ENCODE measurements at regions not wholly inside any gene's neighbourhood (a gene's known extent, or its start where the extent isn't known, plus 50 kb on each side); places are given as distances from the start of the nearest gene placed in this dataset.

DNA sequence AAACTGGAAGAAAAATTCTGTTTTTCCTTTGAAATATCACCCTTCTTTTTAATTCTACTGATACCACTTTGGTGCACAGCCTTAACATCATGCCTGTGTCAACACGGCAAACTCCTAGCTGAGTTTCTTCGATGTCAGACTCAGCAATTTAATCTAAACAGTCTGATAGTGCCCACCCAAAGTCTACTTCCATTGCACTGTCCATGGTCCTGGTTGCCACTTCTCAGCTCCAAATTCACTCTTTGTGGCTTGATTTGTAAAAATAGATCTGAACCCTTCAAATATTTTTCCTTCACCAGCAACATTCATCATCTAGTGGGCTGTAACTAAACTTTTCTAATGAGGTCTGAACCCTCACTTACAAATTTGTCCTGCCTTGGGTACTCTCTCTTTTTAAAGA, 107.8 kb downstream of the NUDT12 start:
- ChIA-PET POLR2A (no interaction called here), CTCF (no interaction called here)
- Histone ChIP-seq H3K4me1 (ENCODE audit: control insufficient read depth, insufficient read depth, low read length) (no peaks in the 10 kb centered on the region), H3K9me3 (ENCODE audit: control insufficient read depth, insufficient read depth, low read depth, low read length) (no peaks in the 10 kb centered on the region), H3K4me3 (ENCODE audit: low read depth in 2 of 2, low read length in 2 of 2) (no peak overlapping the region), H3K36me3 (ENCODE audit: control insufficient read depth, insufficient read depth, low read length) (no peaks in the 10 kb centered on the region), H3K27me3 (ENCODE audit: control insufficient read depth, insufficient read depth, low read length) (no peaks in the 10 kb centered on the region), H3K27ac (ENCODE audit: low read length) (no peak overlapping the region)
- no peak for DNase-seq (ENCODE audit: low read depth, low spot score)
- in situ Hi-C loops (cut with HindIII; ENCODE audit: low pct_unique_long_range_greater_than_20kb, low sequenced_read_pairs), result no loop called here
- ATAC-seq, result no peak
- intact Hi-C loops (cut with micrococcal nuclease; ENCODE audit: unreplicated experiment), result no loop called here
- TF ChIP-seq POLR2AphosphoS5 (IDR thresholded peaks at IDR 0.05; ENCODE audit: low read depth, low read length), result no peak
- no peak for TF ChIP-seq TCF7L2 (IDR thresholded peaks at IDR 0.05; ENCODE audit: low read depth, low read length)
- no peak for TF ChIP-seq CTCF (IDR thresholded peaks at IDR 0.05)
- TF ChIP-seq SIN3A (IDR thresholded peaks at IDR 0.05; ENCODE audit: borderline replicate concordance, insufficient read depth, low read depth, low read length), result no peak
- peak; percentile 49 to 62; a peak in 2 of 4 replicates for TF ChIP-seq REST (IDR thresholded peaks at IDR 0.05; ENCODE audit: insufficient read depth in 1 of 2, low read depth in 2 of 2, low read length in 1 of 2)
- no TSS peak for BruUV-seq (replicated peaks)

- POLR2A ChIA-PET, result no interaction called here
- H3K27ac ChIP-seq (ENCODE audit: low read length), result no peak overlapping the region
- no peak for TF ChIP-seq TCF7L2 (IDR thresholded peaks at IDR 0.05; ENCODE audit: low read depth, low read length)
- no peak for TF ChIP-seq CTCF (IDR thresholded peaks at IDR 0.05)
- no peak for TF ChIP-seq POLR2AphosphoS5 (IDR thresholded peaks at IDR 0.05; ENCODE audit: low read depth, low read length)
- TF ChIP-seq REST (IDR thresholded peaks at IDR 0.05; ENCODE audit: insufficient read depth in 1 of 2, low read depth in 2 of 2, low read length in 1 of 2), result no peak
- no peak for TF ChIP-seq SIN3A (IDR thresholded peaks at IDR 0.05; ENCODE audit: borderline replicate concordance, insufficient read depth, low read depth, low read length)
- in situ Hi-C loops (cut with HindIII; ENCODE audit: low pct_unique_long_range_greater_than_20kb, low sequenced_read_pairs), result no loop called here
- no peak overlapping the region for H3K4me3 ChIP-seq (ENCODE audit: low read depth in 2 of 2, low read length in 2 of 2)
- H3K36me3 ChIP-seq (ENCODE audit: control insufficient read depth, insufficient read depth, low read length), result no peaks in the 10 kb centered on the region
- DNase-seq (ENCODE audit: low read depth, low spot score), result no peak
- H3K27me3 ChIP-seq (ENCODE audit: control insufficient read depth, insufficient read depth, low read length), result no peaks in the 10 kb centered on the region
- no peak for ATAC-seq
- intact Hi-C loops (cut with micrococcal nuclease; ENCODE audit: unreplicated experiment), result no loop called here
- CTCF ChIA-PET, result no interaction called here
- BruUV-seq (replicated peaks), result no TSS peak
- H3K4me1 ChIP-seq (ENCODE audit: control insufficient read depth, insufficient read depth, low read length), result no peaks in the 10 kb centered on the region
- H3K9me3 ChIP-seq (ENCODE audit: control insufficient read depth, insufficient read depth, low read depth, low read length), result no peaks in the 10 kb centered on the region
These were observed 109.9 kb downstream of the NUDT12 start for GRCh38 chr5:103452666-103453065.

All from Panc1 (cell line).